Tibial nerve (tissue), 4 donors: ENCODE measurements at regions not wholly inside any gene's neighbourhood (a gene's known extent, or its start where the extent isn't known, plus 50 kb on each side); places are given as distances from the start of the nearest gene placed in this dataset.

Experiments used
- EP300 ChIP-seq, 2 donors: sonication (generic); formaldehyde crosslinking; IDR thresholded peaks; one replicate each; pipeline ENCODE4 v1.6.1; 2017; ENCODE audit warnings: antibody characterized with exemption in 2 of 2, mild to moderate bottlenecking in 1 of 2
- POLR2A ChIP-seq, 2 donors: fragments of 450-650 bp; IDR thresholded peaks; one replicate each; pipeline ENCODE4 v1.6.1; 2017; ENCODE audit warnings: antibody characterized with exemption in 2 of 2, mild to moderate bottlenecking in 2 of 2, moderate library complexity in 2 of 2
- TF ChIP-seq, protein P1 (sequence below), 5 experiments: fragments of 200-600 bp in 3 of 5; fragments of 450-650 bp in 2 of 5; sonication (generic) in 3 of 5; IDR thresholded peaks; one replicate each; pipeline ENCODE4 v1.5.1; 2016 to 2019; ENCODE audit warnings: antibody characterized with exemption in 5 of 5, mild to moderate bottlenecking in 3 of 5, moderate library complexity in 2 of 5

DNA sequence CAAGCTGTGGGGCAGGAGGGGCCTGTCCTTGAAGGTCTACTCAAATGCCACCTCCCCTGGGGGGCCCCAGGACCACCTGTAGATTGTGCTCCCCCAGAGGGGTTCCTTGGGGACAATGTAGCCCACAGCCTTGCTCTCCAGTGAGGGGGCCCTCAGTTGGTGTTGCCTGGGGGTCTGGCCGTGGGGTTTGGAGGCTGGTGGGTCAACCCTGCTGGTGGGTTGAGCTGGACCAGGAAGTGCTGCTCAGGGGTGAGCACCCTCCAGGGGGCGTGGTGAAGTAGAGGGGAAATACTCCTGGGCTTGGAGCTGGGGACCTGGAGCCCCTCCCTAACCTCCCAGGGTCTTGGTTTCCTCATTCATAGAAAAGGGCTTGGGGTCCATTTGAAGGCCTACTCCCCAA, 143.6 kb upstream of the WNT4 start:
- TF ChIP-seq, protein P1, sequence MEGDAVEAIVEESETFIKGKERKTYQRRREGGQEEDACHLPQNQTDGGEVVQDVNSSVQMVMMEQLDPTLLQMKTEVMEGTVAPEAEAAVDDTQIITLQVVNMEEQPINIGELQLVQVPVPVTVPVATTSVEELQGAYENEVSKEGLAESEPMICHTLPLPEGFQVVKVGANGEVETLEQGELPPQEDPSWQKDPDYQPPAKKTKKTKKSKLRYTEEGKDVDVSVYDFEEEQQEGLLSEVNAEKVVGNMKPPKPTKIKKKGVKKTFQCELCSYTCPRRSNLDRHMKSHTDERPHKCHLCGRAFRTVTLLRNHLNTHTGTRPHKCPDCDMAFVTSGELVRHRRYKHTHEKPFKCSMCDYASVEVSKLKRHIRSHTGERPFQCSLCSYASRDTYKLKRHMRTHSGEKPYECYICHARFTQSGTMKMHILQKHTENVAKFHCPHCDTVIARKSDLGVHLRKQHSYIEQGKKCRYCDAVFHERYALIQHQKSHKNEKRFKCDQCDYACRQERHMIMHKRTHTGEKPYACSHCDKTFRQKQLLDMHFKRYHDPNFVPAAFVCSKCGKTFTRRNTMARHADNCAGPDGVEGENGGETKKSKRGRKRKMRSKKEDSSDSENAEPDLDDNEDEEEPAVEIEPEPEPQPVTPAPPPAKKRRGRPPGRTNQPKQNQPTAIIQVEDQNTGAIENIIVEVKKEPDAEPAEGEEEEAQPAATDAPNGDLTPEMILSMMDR (IDR thresholded peaks at IDR 0.05): no peak
- TF ChIP-seq EP300 (IDR thresholded peaks at IDR 0.05): no peak
- TF ChIP-seq POLR2A (IDR thresholded peaks at IDR 0.05): no peak
